ENCODE measurements at regions not wholly inside any gene's neighbourhood (a gene's known extent, or its start where the extent isn't known, plus 50 kb on each side); places are given as distances from the start of the nearest gene placed in this dataset.
"Not testable (repeated sequence)": the region's sequence is repeated elsewhere in the genome, so short reads cannot be mapped to it uniquely, and the experiment has no call there.

DNA sequence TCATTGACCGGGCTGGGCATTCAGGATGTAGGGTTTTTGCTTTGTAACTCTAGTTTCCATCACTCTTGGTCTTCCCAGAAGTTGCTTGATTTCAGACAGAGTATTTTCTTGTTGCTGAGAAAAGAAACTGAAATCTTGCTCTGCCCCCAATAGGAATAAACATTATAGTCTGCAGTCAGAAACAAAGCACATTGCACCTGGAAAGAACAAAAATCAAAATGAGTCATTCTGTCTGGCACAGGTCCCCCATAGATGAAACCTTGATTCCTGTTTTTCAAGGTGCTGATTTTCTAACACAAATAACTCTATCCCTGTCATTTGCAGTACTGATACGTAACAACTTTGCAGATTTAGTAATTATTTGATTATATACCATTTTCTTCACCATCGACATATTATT, 232.1 kb downstream of the FBXO4 start:
- Mint-ChIP-seq H3K4me1 (no peaks in the 10 kb centered on the region), H3K9me3 (no peaks in the 10 kb centered on the region), H3K27me3 (ENCODE audit: insufficient read depth, low read depth) (no peaks in the 10 kb centered on the region), H3K4me3 (no peak overlapping the region), H3K27ac (no peak overlapping the region), H3K36me3 (no peaks in the 10 kb centered on the region)
- no peak for DNase-seq (ENCODE audit: low spot score)
- Histone ChIP-seq H3K9ac (no peak overlapping the region), H3K36me3 (no peaks in the 10 kb centered on the region), H3K9me3 (ENCODE audit: low read depth) (no peaks in the 10 kb centered on the region), H3K4me2 (no peak overlapping the region), H3K27me3 (no peaks in the 10 kb centered on the region), H3K79me2 (ENCODE audit: low read depth) (no peaks in the 10 kb centered on the region), H2AFZ (replicated peaks) (no peak overlapping the region), H3K4me3 (no peak overlapping the region), H3F3A (ENCODE audit: low read depth) (no peaks in the 10 kb centered on the region), H4K20me1 (ENCODE audit: low read depth) (no peaks in the 10 kb centered on the region), H3K27ac (no peak overlapping the region), H3K4me1 (no peaks in the 10 kb centered on the region)
- TF ChIP-seq EZH2 (IDR thresholded peaks at IDR 0.05) (no peak), EZH2phosphoT487 (IDR thresholded peaks at IDR 0.05) (no peak)
- TF ChIP-seq, protein P1, sequence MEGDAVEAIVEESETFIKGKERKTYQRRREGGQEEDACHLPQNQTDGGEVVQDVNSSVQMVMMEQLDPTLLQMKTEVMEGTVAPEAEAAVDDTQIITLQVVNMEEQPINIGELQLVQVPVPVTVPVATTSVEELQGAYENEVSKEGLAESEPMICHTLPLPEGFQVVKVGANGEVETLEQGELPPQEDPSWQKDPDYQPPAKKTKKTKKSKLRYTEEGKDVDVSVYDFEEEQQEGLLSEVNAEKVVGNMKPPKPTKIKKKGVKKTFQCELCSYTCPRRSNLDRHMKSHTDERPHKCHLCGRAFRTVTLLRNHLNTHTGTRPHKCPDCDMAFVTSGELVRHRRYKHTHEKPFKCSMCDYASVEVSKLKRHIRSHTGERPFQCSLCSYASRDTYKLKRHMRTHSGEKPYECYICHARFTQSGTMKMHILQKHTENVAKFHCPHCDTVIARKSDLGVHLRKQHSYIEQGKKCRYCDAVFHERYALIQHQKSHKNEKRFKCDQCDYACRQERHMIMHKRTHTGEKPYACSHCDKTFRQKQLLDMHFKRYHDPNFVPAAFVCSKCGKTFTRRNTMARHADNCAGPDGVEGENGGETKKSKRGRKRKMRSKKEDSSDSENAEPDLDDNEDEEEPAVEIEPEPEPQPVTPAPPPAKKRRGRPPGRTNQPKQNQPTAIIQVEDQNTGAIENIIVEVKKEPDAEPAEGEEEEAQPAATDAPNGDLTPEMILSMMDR (IDR thresholded peaks at IDR 0.05), result no peak

DNA sequence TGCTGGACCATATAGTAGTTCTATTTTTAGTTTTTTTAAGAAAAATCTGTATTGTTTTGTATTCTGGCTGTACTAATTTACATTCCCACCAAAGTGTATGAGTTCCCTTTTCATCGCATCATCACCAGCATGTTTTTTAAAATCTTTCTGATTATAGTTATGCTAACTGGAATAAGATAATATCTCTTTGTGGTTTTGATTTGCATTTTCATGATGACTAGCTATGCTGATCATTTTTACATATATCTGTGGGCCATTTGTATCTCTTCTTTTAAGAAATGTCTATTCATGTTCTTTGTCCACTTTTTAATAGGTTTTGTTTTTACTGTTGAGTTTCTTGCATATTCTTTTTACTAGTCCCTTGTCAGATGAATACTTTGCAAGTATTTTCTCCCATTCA, 238.0 kb downstream of the FBXO4 start:
- H3K9me3 ChIP-seq (ENCODE audit: low read depth), result no peaks in the 10 kb centered on the region
- no peaks in the 10 kb centered on the region for H3K36me3 ChIP-seq
- Mint-ChIP-seq H3K27ac (no peak overlapping the region), H3K27me3 (ENCODE audit: insufficient read depth, low read depth) (no peaks in the 10 kb centered on the region), H3K4me3 (no peak overlapping the region), H3K4me1 (no peaks in the 10 kb centered on the region), H3K9me3 (no peaks in the 10 kb centered on the region), H3K36me3 (no peaks in the 10 kb centered on the region)
- no peaks in the 10 kb centered on the region for H3K79me2 ChIP-seq (ENCODE audit: low read depth)
- TF ChIP-seq EZH2phosphoT487 (IDR thresholded peaks at IDR 0.05), result no peak
- H3K27me3 ChIP-seq, result no peaks in the 10 kb centered on the region
- H3K9ac ChIP-seq, result no peak overlapping the region
- no peaks in the 10 kb centered on the region for H4K20me1 ChIP-seq (ENCODE audit: low read depth)
- DNase-seq (ENCODE audit: low spot score), result no peak
- no peak overlapping the region for H3K4me2 ChIP-seq
- no peak overlapping the region for H3K27ac ChIP-seq
- no peak overlapping the region for H2AFZ ChIP-seq (replicated peaks)
- H3K4me3 ChIP-seq, result no peak overlapping the region
- no peaks in the 10 kb centered on the region for H3F3A ChIP-seq (ENCODE audit: low read depth)
- H3K4me1 ChIP-seq, result no peaks in the 10 kb centered on the region

DNA sequence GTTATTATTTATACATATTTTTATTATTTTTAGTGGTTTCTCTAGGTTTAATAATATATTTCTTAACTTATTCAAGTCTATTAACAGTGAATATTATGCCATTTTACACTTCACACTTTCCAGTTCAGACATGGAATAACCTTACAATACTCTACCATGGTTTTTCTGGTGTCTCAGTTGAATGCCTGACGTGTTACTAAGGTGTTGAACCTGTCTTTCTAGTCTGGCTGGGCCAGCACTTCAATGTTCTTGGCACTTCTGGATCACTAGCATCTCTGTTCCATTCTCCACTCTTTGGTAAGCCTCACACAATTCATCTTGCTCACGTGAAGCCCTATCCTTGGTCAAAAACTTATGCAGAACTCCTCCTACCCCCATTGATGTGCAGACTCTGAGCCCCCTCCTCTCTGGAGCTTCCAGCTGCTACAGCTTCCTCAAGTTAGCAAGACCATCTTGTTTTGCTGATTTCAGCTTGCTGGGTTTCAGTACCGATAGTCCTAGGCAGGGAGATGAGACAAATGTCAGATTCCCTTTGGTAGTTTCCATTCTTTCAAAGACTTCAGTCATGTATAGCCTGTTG, 243.1 kb downstream of the FBXO4 start:
- TF ChIP-seq EZH2 (IDR thresholded peaks at IDR 0.05), result no peak
- TF ChIP-seq EZH2phosphoT487 (IDR thresholded peaks at IDR 0.05), result no peak
- TF ChIP-seq, protein P1 (IDR thresholded peaks at IDR 0.05), result no peak
- Histone ChIP-seq H3K4me3 (no peak overlapping the region), H3K79me2 (ENCODE audit: low read depth) (no peaks in the 10 kb centered on the region), H3F3A (ENCODE audit: low read depth) (no peaks in the 10 kb centered on the region), H3K4me2 (no peak overlapping the region), H3K27ac (no peak overlapping the region), H3K4me1 (no peaks in the 10 kb centered on the region), H3K9ac (no peak overlapping the region), H3K9me3 (ENCODE audit: low read depth) (no peaks in the 10 kb centered on the region), H3K36me3 (no peaks in the 10 kb centered on the region), H4K20me1 (ENCODE audit: low read depth) (no peaks in the 10 kb centered on the region), H2AFZ (replicated peaks) (no peak overlapping the region), H3K27me3 (no peaks in the 10 kb centered on the region)
- no peak for DNase-seq (ENCODE audit: low spot score)
- no peaks in the 10 kb centered on the region for H3K9me3 Mint-ChIP-seq
- no peaks in the 10 kb centered on the region for H3K36me3 Mint-ChIP-seq
- no peak overlapping the region for H3K27ac Mint-ChIP-seq
- H3K4me3 Mint-ChIP-seq, result no peak overlapping the region
- no peaks in the 10 kb centered on the region for H3K4me1 Mint-ChIP-seq
- H3K27me3 Mint-ChIP-seq (ENCODE audit: insufficient read depth, low read depth), result no peaks in the 10 kb centered on the region

DNA sequence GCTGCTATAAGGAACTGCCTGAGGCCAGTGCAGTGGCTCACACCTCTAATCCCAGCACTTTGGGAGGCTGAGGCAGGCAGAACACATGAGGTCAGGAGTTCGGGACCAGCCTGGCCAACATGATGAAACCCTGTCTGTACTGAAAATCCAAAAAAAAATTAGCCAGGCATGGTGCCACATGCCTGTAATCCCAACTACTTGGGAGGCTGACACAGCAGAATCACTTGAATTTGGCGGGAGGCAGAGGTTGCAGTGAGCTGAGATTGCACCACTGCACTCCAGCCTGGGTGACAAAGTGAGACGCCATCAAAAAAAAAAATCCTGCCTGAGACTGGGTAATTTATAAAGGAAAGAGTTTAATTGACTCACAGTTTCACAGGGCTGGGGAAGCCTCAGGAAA, 247.1 kb upstream of the GHR start:
- H3K4me2 ChIP-seq; H4K20me1 ChIP-seq (ENCODE audit: low read depth); H3K4me3 Mint-ChIP-seq; H3K4me1 Mint-ChIP-seq; H3K27me3 Mint-ChIP-seq (ENCODE audit: insufficient read depth, low read depth); H3K27ac Mint-ChIP-seq; H3K9me3 ChIP-seq (ENCODE audit: low read depth); H3K79me2 ChIP-seq (ENCODE audit: low read depth); DNase-seq (ENCODE audit: low spot score); H3K36me3 ChIP-seq; H3K9ac ChIP-seq; H3K4me1 ChIP-seq; H3K4me3 ChIP-seq; H3F3A ChIP-seq (ENCODE audit: low read depth); H3K36me3 Mint-ChIP-seq; H3K27me3 ChIP-seq; H2AFZ ChIP-seq (replicated peaks); H3K27ac ChIP-seq; H3K9me3 Mint-ChIP-seq: not testable (repeated sequence)

DNA sequence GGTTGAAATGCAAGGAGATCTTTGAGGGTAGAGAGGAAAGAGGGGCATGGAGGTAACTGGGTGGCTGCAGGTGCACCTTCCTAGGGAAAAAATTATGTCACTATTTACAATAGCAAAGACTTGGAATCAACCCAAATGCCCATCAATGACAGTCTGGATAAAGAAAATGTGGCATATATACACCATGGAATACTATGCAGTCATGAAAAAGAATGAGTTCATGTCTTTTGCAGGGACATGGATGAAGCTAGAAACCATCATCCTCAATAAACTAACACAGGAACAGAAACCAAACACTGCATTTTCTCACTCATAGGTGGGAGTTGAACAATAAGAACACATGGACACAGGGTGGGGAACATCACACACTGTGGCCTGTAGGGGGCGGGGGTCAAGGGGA, 243.4 kb upstream of the GHR start:
- not testable (repeated sequence) for H3K27ac ChIP-seq; H3K4me1 ChIP-seq; H3K36me3 ChIP-seq; H3K4me3 Mint-ChIP-seq; H3K9me3 ChIP-seq (ENCODE audit: low read depth); H3K27ac Mint-ChIP-seq; DNase-seq (ENCODE audit: low spot score); H3K4me3 ChIP-seq; H3K4me2 ChIP-seq; H4K20me1 ChIP-seq (ENCODE audit: low read depth); H3K27me3 ChIP-seq; H3K27me3 Mint-ChIP-seq (ENCODE audit: insufficient read depth, low read depth); H2AFZ ChIP-seq (replicated peaks); H3F3A ChIP-seq (ENCODE audit: low read depth); H3K79me2 ChIP-seq (ENCODE audit: low read depth); H3K9ac ChIP-seq; H3K4me1 Mint-ChIP-seq; H3K36me3 Mint-ChIP-seq; H3K9me3 Mint-ChIP-seq
